Fibroblast of pulmonary artery (primary cell): ENCODE measurements at regions not wholly inside any gene's neighbourhood (a gene's known extent, or its start where the extent isn't known, plus 50 kb on each side); places are given as distances from the start of the nearest gene placed in this dataset.
A peak's percentile ranks its signal among the peaks of the same experiment; 100 is the strongest.

Experiments used
- DNase-seq: peaks from one replicate; pipeline ENCODE4 v3.0.0-alpha.2; 2010; ENCODE audit warnings: low read depth
- H3K4me3 ChIP-seq: replicated peaks from 2 replicates; pipeline ENCODE4 v1.5.1; 2011; ENCODE audit warnings: low read depth, mild to moderate bottlenecking, control low read depth, low read length, moderate library complexity
- TF ChIP-seq, protein P1 (sequence below): IDR thresholded peaks from 2 replicates; pipeline ENCODE4 v1.5.1; 2011; ENCODE audit warnings: mild to moderate bottlenecking, control low read depth, low read length, inconsistent platforms; ENCODE audit errors: missing control alignments

DNA sequence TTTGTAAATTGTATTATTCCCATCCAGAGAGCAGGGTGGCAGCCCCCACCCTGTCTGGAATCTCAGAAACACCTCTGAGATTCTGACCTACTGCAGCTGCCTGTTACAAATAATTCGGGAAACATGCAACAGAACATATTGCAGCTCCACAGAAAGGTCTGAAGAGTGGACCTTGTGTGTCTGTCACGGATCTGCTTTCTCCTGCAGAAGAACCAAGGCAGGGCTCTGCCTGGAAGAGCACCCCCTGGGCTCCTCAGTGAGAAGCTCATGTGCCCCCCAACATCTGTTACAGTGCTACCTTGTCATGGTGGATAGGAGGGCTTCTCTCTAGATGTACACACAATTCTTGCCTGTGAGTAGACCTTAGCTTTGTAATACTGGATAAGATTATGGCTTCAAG, 286.6 kb upstream of the GATB start:
- no peak for DNase-seq
- TF ChIP-seq, protein P1, sequence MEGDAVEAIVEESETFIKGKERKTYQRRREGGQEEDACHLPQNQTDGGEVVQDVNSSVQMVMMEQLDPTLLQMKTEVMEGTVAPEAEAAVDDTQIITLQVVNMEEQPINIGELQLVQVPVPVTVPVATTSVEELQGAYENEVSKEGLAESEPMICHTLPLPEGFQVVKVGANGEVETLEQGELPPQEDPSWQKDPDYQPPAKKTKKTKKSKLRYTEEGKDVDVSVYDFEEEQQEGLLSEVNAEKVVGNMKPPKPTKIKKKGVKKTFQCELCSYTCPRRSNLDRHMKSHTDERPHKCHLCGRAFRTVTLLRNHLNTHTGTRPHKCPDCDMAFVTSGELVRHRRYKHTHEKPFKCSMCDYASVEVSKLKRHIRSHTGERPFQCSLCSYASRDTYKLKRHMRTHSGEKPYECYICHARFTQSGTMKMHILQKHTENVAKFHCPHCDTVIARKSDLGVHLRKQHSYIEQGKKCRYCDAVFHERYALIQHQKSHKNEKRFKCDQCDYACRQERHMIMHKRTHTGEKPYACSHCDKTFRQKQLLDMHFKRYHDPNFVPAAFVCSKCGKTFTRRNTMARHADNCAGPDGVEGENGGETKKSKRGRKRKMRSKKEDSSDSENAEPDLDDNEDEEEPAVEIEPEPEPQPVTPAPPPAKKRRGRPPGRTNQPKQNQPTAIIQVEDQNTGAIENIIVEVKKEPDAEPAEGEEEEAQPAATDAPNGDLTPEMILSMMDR, result no peak
- H3K4me3 ChIP-seq, result no peak overlapping the region

DNA sequence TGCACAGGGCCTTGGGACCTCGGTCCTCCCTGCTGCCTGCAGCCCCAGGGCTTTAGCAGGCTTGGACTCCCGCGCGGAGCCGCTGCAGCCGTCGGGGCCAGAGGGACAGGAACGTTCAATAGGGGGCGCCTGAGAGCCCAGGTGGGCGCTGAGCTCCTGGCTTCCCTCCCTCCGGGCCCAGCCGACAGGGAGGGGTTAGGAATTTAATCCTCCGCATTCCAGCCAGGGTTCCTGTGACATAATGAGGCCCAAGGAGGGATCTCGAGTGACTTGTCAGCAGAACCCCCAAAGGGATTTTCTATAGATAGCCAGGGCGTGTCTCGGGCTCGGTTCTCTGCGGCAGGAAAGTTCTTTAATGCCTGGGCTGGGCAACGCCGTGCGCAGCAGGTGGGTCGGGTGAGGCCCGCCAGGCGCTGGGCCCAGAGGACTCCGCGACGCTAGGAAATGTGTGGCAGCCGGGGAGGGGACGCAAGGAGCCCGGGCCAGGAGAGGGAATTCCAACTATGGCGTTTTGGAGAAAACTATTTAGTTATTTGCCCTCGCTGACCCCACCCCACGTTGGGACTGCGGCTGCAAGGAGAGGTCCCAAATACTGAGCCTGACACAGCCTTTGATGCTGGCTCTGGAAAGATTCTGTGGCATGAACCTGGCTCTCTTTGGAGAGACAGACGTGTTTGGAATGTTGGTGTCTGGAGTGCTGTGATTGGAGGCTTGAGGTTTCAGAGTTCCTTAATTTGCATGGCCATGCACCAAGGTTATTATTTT, 285.2 kb upstream of the GATB start:
- DNase-seq, result peak; percentile 4
- TF ChIP-seq, protein P1, result peak; percentile 42
- H3K4me3 ChIP-seq, result no peak overlapping the region

DNA sequence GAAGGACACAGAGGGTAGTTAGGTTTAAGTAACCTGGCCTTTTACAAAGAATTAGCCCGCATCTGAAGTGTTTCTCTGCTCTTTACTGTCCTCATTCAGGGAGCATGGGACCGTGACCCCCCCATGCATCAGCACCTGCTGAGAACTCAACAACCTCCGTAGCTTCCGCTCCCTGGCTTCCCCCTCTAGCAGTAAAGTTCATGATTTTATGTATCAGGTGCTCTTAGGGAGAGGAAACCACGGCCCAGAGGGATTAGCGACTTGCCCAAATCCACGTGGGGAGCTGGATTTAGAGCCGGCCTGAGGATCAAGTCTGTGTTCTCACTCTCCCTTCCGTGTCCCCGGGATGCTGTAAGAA, 284.6 kb upstream of the GATB start:
- no peak for DNase-seq
- no peak overlapping the region for H3K4me3 ChIP-seq
- TF ChIP-seq, protein P1, result no peak

DNA sequence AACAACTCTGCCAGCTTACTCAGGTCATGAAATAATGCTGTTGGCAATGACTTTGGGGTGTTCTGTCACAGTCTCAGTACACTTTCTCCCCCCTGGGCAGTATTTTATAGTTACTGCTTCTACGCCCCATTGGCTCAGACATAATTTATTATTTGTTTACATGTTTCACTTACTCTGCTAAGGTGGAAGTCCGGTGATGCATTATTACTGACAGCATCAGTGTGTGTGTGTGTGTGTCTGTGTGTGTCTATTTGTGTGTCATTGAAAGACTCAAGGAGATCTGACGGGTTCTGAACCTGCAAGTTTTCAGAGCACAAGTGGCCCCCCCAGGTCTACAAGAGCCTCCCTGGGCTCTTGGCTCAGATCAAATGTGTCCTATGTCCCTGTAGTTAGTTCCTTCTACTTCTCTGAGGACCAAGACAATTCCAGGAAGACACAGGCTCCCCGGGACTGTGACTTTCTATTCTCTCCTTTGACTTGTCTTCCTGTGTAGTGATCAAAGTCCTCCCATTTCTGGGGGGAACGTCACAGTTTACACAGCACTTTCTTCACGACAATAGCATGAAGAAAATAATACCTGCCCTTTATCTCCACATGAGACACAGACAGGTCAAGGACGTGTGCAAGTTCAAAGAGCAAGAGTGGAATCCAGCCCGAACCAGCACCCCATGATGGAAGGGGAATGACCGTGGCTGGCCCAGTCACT, 283.7 kb upstream of the GATB start:
- DNase-seq, result no peak
- no peak overlapping the region for H3K4me3 ChIP-seq
- TF ChIP-seq, protein P1, result no peak

DNA sequence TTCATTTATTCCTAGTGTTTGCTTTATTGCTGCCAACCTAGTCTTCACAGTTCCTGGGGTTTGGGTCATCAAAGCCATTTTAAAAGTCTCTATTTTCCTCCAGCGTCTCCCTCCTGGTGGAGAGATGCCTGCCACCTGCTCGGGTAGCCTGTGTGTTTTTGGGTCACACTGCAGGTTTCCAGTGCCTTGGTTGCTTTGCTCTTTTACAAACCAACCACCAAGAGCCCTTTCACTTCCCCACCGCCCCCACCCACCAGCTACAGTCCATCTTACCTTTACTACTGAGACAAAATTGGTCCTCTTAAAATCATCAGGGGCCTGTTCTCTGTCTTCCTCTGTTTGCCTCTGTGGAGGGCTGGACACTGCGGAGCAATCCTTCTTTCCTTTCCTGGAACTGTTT, 280.5 kb upstream of the GATB start:
- H3K4me3 ChIP-seq, result no peak overlapping the region
- TF ChIP-seq, protein P1, result no peak
- no peak for DNase-seq

DNA sequence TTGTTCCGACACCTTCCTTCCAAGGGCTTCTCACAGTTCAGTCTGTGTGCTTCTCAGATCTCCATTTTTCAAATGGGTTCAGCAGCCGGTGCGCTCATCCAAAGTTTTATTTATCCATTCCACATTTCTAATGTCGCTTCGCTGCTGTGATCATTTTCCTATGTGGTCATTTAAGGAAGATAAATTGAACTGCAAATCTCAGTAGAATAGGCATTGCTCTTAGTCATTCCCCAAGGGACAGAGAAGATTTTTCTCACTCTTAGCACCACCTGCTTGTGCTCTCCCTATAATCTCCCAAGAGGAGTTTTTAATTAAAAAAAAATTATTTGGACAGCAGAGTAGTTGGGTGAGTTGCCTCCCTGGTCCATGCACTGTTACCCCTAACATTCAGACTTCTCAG, 278.9 kb upstream of the GATB start:
- no peak overlapping the region for H3K4me3 ChIP-seq
- TF ChIP-seq, protein P1, result no peak
- DNase-seq, result no peak
